ENCODE measurements at regions not wholly inside any gene's neighbourhood (a gene's known extent, or its start where the extent isn't known, plus 50 kb on each side); places are given as distances from the start of the nearest gene placed in this dataset.
"Not testable (repeated sequence)": the region's sequence is repeated elsewhere in the genome, so short reads cannot be mapped to it uniquely, and the experiment has no call there.

GRCh38 chr2:87533390-87534272, 214.3 kb upstream of the PLGLB2 start:
- peak in 1 of 3 donors; percentile 18 for DNase-seq
- H3K36me3 ChIP-seq (ENCODE audit: control insufficient read depth in 4 of 4, insufficient read depth in 4 of 4, low read length in 4 of 4); H3K4me1 ChIP-seq (ENCODE audit: control insufficient read depth in 5 of 5, insufficient read depth in 5 of 5, low read length in 5 of 5); H3K27ac ChIP-seq (ENCODE audit: low read depth in 1 of 2, low read length in 1 of 2); H3K27me3 ChIP-seq (ENCODE audit: control insufficient read depth in 3 of 3, insufficient read depth in 3 of 3, low read length in 2 of 3); H3K4me3 ChIP-seq; H3K9ac ChIP-seq (ENCODE audit: insufficient read depth in 1 of 2, low read length in 2 of 2); H3K9me3 ChIP-seq (ENCODE audit: control insufficient read depth in 4 of 4, insufficient read depth in 3 of 4, low read length in 3 of 4): not testable (repeated sequence)
- 16 to 39% methylated on average over 5 to 7 of the region's 9 CpGs for WGBS, 2 donors
- ATAC-seq (ENCODE audit: insufficient read depth, low FRiP score), result peak; percentile 19

GRCh38 chr2:87534273-87534889, 213.5 kb upstream of the PLGLB2 start:
- not testable (repeated sequence) for ATAC-seq (ENCODE audit: insufficient read depth, low FRiP score); H3K4me3 ChIP-seq; DNase-seq; H3K9ac ChIP-seq (ENCODE audit: insufficient read depth in 1 of 2, low read length in 2 of 2); H3K9me3 ChIP-seq (ENCODE audit: control insufficient read depth in 4 of 4, insufficient read depth in 3 of 4, low read length in 3 of 4); H3K36me3 ChIP-seq (ENCODE audit: control insufficient read depth in 4 of 4, insufficient read depth in 4 of 4, low read length in 4 of 4); H3K27ac ChIP-seq (ENCODE audit: low read depth in 1 of 2, low read length in 1 of 2); H3K27me3 ChIP-seq (ENCODE audit: control insufficient read depth in 3 of 3, insufficient read depth in 3 of 3, low read length in 2 of 3); H3K4me1 ChIP-seq (ENCODE audit: control insufficient read depth in 5 of 5, insufficient read depth in 5 of 5, low read length in 5 of 5)
- 47% methylated on average over 3 of the region's 14 CpGs; no CpG with 5 or more reads in 1 of the 2 donors for WGBS, 2 donors

- not testable (repeated sequence) for H3K27me3 ChIP-seq (ENCODE audit: control insufficient read depth in 3 of 3, insufficient read depth in 3 of 3, low read length in 2 of 3); H3K36me3 ChIP-seq (ENCODE audit: control insufficient read depth in 4 of 4, insufficient read depth in 4 of 4, low read length in 4 of 4); H3K4me3 ChIP-seq; H3K9ac ChIP-seq (ENCODE audit: insufficient read depth in 1 of 2, low read length in 2 of 2); ATAC-seq (ENCODE audit: insufficient read depth, low FRiP score); H3K4me1 ChIP-seq (ENCODE audit: control insufficient read depth in 5 of 5, insufficient read depth in 5 of 5, low read length in 5 of 5); DNase-seq; H3K9me3 ChIP-seq (ENCODE audit: control insufficient read depth in 4 of 4, insufficient read depth in 3 of 4, low read length in 3 of 4); H3K27ac ChIP-seq (ENCODE audit: low read depth in 1 of 2, low read length in 1 of 2)
- WGBS, 2 donors, result 79 to 83% methylated on average over 2 to 5 of the region's 5 CpGs
Measured at GRCh38 chr2:87536427-87536826, 211.5 kb upstream of the PLGLB2 start.

- H3K27me3 ChIP-seq (ENCODE audit: control insufficient read depth in 3 of 3, insufficient read depth in 3 of 3, low read length in 2 of 3); H3K36me3 ChIP-seq (ENCODE audit: control insufficient read depth in 4 of 4, insufficient read depth in 4 of 4, low read length in 4 of 4); ATAC-seq (ENCODE audit: insufficient read depth, low FRiP score); H3K4me3 ChIP-seq; H3K9ac ChIP-seq (ENCODE audit: insufficient read depth in 1 of 2, low read length in 2 of 2); H3K9me3 ChIP-seq (ENCODE audit: control insufficient read depth in 4 of 4, insufficient read depth in 3 of 4, low read length in 3 of 4); H3K27ac ChIP-seq (ENCODE audit: low read depth in 1 of 2, low read length in 1 of 2); H3K4me1 ChIP-seq (ENCODE audit: control insufficient read depth in 5 of 5, insufficient read depth in 5 of 5, low read length in 5 of 5): not testable (repeated sequence)
- peak in 1 of 3 donors; percentile 14 for DNase-seq
- 46 to 86% methylated on average over 4 to 8 of the region's 8 CpGs for WGBS, 2 donors
Measured at GRCh38 chr2:87537251-87537671, 210.6 kb upstream of the PLGLB2 start.

GRCh38 chr2:87538268-87538667, 209.6 kb upstream of the PLGLB2 start:
- WGBS, 2 donors, result 41 to 69% methylated on average over 3 to 9 of the region's 12 CpGs

GRCh38 chr2:87539151-87539943, 208.5 kb upstream of the PLGLB2 start:
- not testable (repeated sequence) for DNase-seq; H3K9ac ChIP-seq (ENCODE audit: insufficient read depth in 1 of 2, low read length in 2 of 2); H3K4me3 ChIP-seq; H3K36me3 ChIP-seq (ENCODE audit: control insufficient read depth in 4 of 4, insufficient read depth in 4 of 4, low read length in 4 of 4); H3K27me3 ChIP-seq (ENCODE audit: control insufficient read depth in 3 of 3, insufficient read depth in 3 of 3, low read length in 2 of 3); H3K9me3 ChIP-seq (ENCODE audit: control insufficient read depth in 4 of 4, insufficient read depth in 3 of 4, low read length in 3 of 4); H3K27ac ChIP-seq (ENCODE audit: low read depth in 1 of 2, low read length in 1 of 2); H3K4me1 ChIP-seq (ENCODE audit: control insufficient read depth in 5 of 5, insufficient read depth in 5 of 5, low read length in 5 of 5)
- 67 to 81% methylated on average over 8 to 11 of the region's 15 CpGs for WGBS, 2 donors
- peak; percentile 71 for ATAC-seq (ENCODE audit: insufficient read depth, low FRiP score)

More at GRCh38 chr2:87538268-87538667, 209.6 kb upstream of the PLGLB2 start:
- H3K4me3 ChIP-seq; H3K27ac ChIP-seq (ENCODE audit: low read depth in 1 of 2, low read length in 1 of 2); DNase-seq; H3K36me3 ChIP-seq (ENCODE audit: control insufficient read depth in 4 of 4, insufficient read depth in 4 of 4, low read length in 4 of 4); H3K9ac ChIP-seq (ENCODE audit: insufficient read depth in 1 of 2, low read length in 2 of 2); H3K9me3 ChIP-seq (ENCODE audit: control insufficient read depth in 4 of 4, insufficient read depth in 3 of 4, low read length in 3 of 4); ATAC-seq (ENCODE audit: insufficient read depth, low FRiP score); H3K27me3 ChIP-seq (ENCODE audit: control insufficient read depth in 3 of 3, insufficient read depth in 3 of 3, low read length in 2 of 3); H3K4me1 ChIP-seq (ENCODE audit: control insufficient read depth in 5 of 5, insufficient read depth in 5 of 5, low read length in 5 of 5): not testable (repeated sequence)

- not testable (repeated sequence) for H3K9me3 ChIP-seq (ENCODE audit: control insufficient read depth in 4 of 4, insufficient read depth in 3 of 4, low read length in 3 of 4); H3K27me3 ChIP-seq (ENCODE audit: control insufficient read depth in 3 of 3, insufficient read depth in 3 of 3, low read length in 2 of 3); H3K36me3 ChIP-seq (ENCODE audit: control insufficient read depth in 4 of 4, insufficient read depth in 4 of 4, low read length in 4 of 4); DNase-seq; ATAC-seq (ENCODE audit: insufficient read depth, low FRiP score); H3K4me1 ChIP-seq (ENCODE audit: control insufficient read depth in 5 of 5, insufficient read depth in 5 of 5, low read length in 5 of 5); H3K4me3 ChIP-seq; H3K9ac ChIP-seq (ENCODE audit: insufficient read depth in 1 of 2, low read length in 2 of 2); H3K27ac ChIP-seq (ENCODE audit: low read depth in 1 of 2, low read length in 1 of 2)
- WGBS, 2 donors, result 93 to 100% methylated on average over 1 of the region's 3 CpGs
Measured at GRCh38 chr2:87540242-87540641, 207.6 kb upstream of the PLGLB2 start.

All from lung (tissue), 9 donors.